IMR-90 (cell line): ENCODE measurements at regions not wholly inside any gene's neighbourhood (a gene's known extent, or its start where the extent isn't known, plus 50 kb on each side); places are given as distances from the start of the nearest gene placed in this dataset.

Experiments
- CEBPB ChIP-seq: IDR thresholded peaks from 2 replicates; pipeline ENCODE4 v1.6.1; 2012; ENCODE audit warnings: low read depth, low read length, improper control_type of control experiment
- MAFK ChIP-seq: IDR thresholded peaks from 2 replicates; pipeline ENCODE4 v1.6.1; 2012; ENCODE audit warnings: low read depth, low read length, improper control_type of control experiment
- MAZ ChIP-seq: IDR thresholded peaks from 2 replicates; pipeline ENCODE4 v1.6.1; 2012; ENCODE audit warnings: low read depth, mild to moderate bottlenecking, low read length, improper control_type of control experiment, moderate library complexity, borderline replicate concordance
- MXI1 ChIP-seq: IDR thresholded peaks from 2 replicates; pipeline ENCODE4 v1.6.1; 2012; ENCODE audit warnings: low read depth, mild to moderate bottlenecking, low read length, moderate library complexity, borderline replicate concordance
- NFE2L2 ChIP-seq: fragments of 150-350 bp; IDR thresholded peaks from 2 replicates; pipeline ENCODE4 v1.6.1; 2016; ENCODE audit warnings: low read depth, mild to moderate bottlenecking, low read length
- POLR2A ChIP-seq: IDR thresholded peaks from 2 replicates; pipeline ENCODE4 v1.6.1; 2012; ENCODE audit warnings: mild to moderate bottlenecking, low read depth, low read length
- RAD21 ChIP-seq: IDR thresholded peaks from 2 replicates; pipeline ENCODE4 v1.6.1; 2012; ENCODE audit warnings: low read length, improper control_type of control experiment
- RCOR1 ChIP-seq: IDR thresholded peaks from 2 replicates; pipeline ENCODE4 v1.6.1; 2012; ENCODE audit warnings: mild to moderate bottlenecking, low read length, improper control_type of control experiment; ENCODE audit not compliant: insufficient replicate concordance
- SMC3 ChIP-seq: fragments of 150-350 bp; IDR thresholded peaks from 2 replicates; pipeline ENCODE4 v1.6.1; 2016; ENCODE audit warnings: low read depth, mild to moderate bottlenecking, antibody characterized with exemption, low read length, moderate library complexity
- TF ChIP-seq, protein P1 (sequence below): conservative IDR thresholded peaks from 2 replicates; pipeline ENCODE4 v1.5.1; 2012; ENCODE audit warnings: mild to moderate bottlenecking, low read depth, low read length, improper control_type of control experiment
- TF ChIP-seq, protein P2 (sequence below): fragments of 150-350 bp; IDR thresholded peaks from 2 replicates; pipeline ENCODE4 v1.6.1; 2017; ENCODE audit warnings: mild to moderate bottlenecking, antibody characterized with exemption, low read length, low read depth

GRCh38 chr3:152915695-152916094 is 80.8 kb downstream of the P2RY1 start:
- TF ChIP-seq, protein P1, sequence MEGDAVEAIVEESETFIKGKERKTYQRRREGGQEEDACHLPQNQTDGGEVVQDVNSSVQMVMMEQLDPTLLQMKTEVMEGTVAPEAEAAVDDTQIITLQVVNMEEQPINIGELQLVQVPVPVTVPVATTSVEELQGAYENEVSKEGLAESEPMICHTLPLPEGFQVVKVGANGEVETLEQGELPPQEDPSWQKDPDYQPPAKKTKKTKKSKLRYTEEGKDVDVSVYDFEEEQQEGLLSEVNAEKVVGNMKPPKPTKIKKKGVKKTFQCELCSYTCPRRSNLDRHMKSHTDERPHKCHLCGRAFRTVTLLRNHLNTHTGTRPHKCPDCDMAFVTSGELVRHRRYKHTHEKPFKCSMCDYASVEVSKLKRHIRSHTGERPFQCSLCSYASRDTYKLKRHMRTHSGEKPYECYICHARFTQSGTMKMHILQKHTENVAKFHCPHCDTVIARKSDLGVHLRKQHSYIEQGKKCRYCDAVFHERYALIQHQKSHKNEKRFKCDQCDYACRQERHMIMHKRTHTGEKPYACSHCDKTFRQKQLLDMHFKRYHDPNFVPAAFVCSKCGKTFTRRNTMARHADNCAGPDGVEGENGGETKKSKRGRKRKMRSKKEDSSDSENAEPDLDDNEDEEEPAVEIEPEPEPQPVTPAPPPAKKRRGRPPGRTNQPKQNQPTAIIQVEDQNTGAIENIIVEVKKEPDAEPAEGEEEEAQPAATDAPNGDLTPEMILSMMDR, result no peak
- TF ChIP-seq NFE2L2, result no peak
- TF ChIP-seq RAD21, result no peak
- no peak for TF ChIP-seq POLR2A
- TF ChIP-seq CEBPB, result no peak
- TF ChIP-seq SMC3, result no peak
- TF ChIP-seq RCOR1, result no peak
- TF ChIP-seq, protein P2, sequence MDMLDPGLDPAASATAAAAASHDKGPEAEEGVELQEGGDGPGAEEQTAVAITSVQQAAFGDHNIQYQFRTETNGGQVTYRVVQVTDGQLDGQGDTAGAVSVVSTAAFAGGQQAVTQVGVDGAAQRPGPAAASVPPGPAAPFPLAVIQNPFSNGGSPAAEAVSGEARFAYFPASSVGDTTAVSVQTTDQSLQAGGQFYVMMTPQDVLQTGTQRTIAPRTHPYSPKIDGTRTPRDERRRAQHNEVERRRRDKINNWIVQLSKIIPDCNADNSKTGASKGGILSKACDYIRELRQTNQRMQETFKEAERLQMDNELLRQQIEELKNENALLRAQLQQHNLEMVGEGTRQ, result no peak
- no peak for TF ChIP-seq MXI1
- TF ChIP-seq MAFK, result no peak
- no peak for TF ChIP-seq MAZ
